ENCODE measurements at regions not wholly inside any gene's neighbourhood (a gene's known extent, or its start where the extent isn't known, plus 50 kb on each side); places are given as distances from the start of the nearest gene placed in this dataset.

- TF ChIP-seq CTCF (conservative IDR thresholded peaks at IDR 0.05 in 1 of 2, IDR thresholded peaks at IDR 0.05 in 1 of 2; ENCODE audit: extremely low read depth in 1 of 2, insufficient read depth in 1 of 2, low read depth in 1 of 2, low read length in 2 of 2) (no peak), EZH2 (IDR thresholded peaks at IDR 0.05; ENCODE audit: borderline replicate concordance, low read length) (no peak)
Measured at GRCh38 chr6:139545206-139546105, 171.0 kb upstream of the CITED2 start.

All from mammary epithelial cell (primary cell).